SK-N-SH (cell line): ENCODE measurements at regions not wholly inside any gene's neighbourhood (a gene's known extent, or its start where the extent isn't known, plus 50 kb on each side); places are given as distances from the start of the nearest gene placed in this dataset.

Experiments
- CTCF ChIA-PET: fragments of 300-600, 350-600 bp; formaldehyde crosslinking; extraction: SDS; loops from one replicate; lab custom pipeline; 2021; lab: Yijun Ruan, JAX
- POLR2A ChIA-PET: fragments of 350-600 bp; sonication (Branson Sonifier 250); formaldehyde crosslinking; extraction: SDS; loops from one replicate; lab custom pipeline; 2020; ENCODE audit warnings: antibody characterized with exemption, inconsistent platforms; lab: Yijun Ruan, JAX
- DNase-seq: peaks from one replicate; pipeline ENCODE4 v3.0.0; 2012
- H2AFZ ChIP-seq: fragments of 200-600 bp; sonication (generic); 2 replicates; pipeline ENCODE4 v1.8.1; 2016; ENCODE audit warnings: antibody characterized with exemption, mild to moderate bottlenecking, low read depth
- H3F3A ChIP-seq: fragments of 200-600 bp; sonication (generic); replicated peaks from 2 replicates; pipeline ENCODE3; 2016; ENCODE audit warnings: antibody characterized with exemption, mild to moderate bottlenecking; ENCODE audit not compliant: insufficient read depth
- H3K27ac ChIP-seq, 2 experiments: fragments of 200-500 bp in 1 of 2; fragments of 200-600 bp in 1 of 2; sonication (Bioruptor generic) in 1 of 2; sonication (generic), shearing (Covaris generic) in 1 of 2; 2 replicates each; pipeline versions ENCODE4 v1.5.1 to v1.6.1; 2014 to 2016; ENCODE audit warnings: low read depth in 2 of 2, inconsistent platforms in 1 of 2, low read length in 1 of 2, mild to moderate bottlenecking in 1 of 2, mixed read lengths in 1 of 2
- H3K27me3 ChIP-seq: fragments of 200-600 bp; sonication (generic), shearing (Covaris generic); 2 replicates; pipeline ENCODE4 v1.6.1; 2016; ENCODE audit warnings: mixed run types; ENCODE audit not compliant: insufficient read depth
- H3K36me3 ChIP-seq, 2 experiments: fragments of 200-500 bp in 1 of 2; fragments of 200-600 bp in 1 of 2; sonication (Bioruptor generic) in 1 of 2; sonication (generic) in 1 of 2; replicated peaks in 1 of 2; 2 replicates each; pipeline versions ENCODE3 to v1.5.1; 2014 to 2016; ENCODE audit warnings: low read length in 1 of 2, mild to moderate bottlenecking in 1 of 2; ENCODE audit not compliant: insufficient read depth in 2 of 2, control insufficient read depth in 1 of 2
- H3K4me1 ChIP-seq, 2 experiments: fragments of 200-500 bp in 1 of 2; fragments of 200-600 bp in 1 of 2; sonication (Bioruptor generic) in 1 of 2; sonication (generic), shearing (Covaris generic) in 1 of 2; 2 replicates each; pipeline versions ENCODE4 v1.5.1 to v1.6.1; 2014 to 2016; ENCODE audit warnings: low read depth in 1 of 2, low read length in 1 of 2, mixed run types in 1 of 2; ENCODE audit not compliant: insufficient read depth in 2 of 2, control insufficient read depth in 1 of 2
- H3K4me2 ChIP-seq: fragments of 200-600 bp; sonication (generic), shearing (Covaris generic); 2 replicates; pipeline ENCODE4 v1.6.1; 2017; ENCODE audit warnings: mixed run types
- H3K4me3 ChIP-seq, 2 experiments: fragments of 200-500 bp in 1 of 2; fragments of 200-600 bp in 1 of 2; sonication (Bioruptor generic) in 1 of 2; sonication (generic), shearing (Covaris generic) in 1 of 2; 2 replicates each; pipeline versions ENCODE4 v1.5.1 to v1.8.1; 2014 to 2016; ENCODE audit warnings: low read depth in 2 of 2, inconsistent platforms in 1 of 2, low read length in 1 of 2, mild to moderate bottlenecking in 1 of 2, mixed read lengths in 1 of 2, moderate library complexity in 1 of 2
- H3K79me2 ChIP-seq: fragments of 200-600 bp; sonication (generic); 2 replicates; pipeline ENCODE4 v1.8.1; 2017; ENCODE audit warnings: mild to moderate bottlenecking; ENCODE audit not compliant: insufficient read depth
- H3K9ac ChIP-seq: fragments of 200-600 bp; sonication (generic); 2 replicates; pipeline ENCODE4 v1.6.1; 2017; ENCODE audit warnings: mixed run types
- H3K9me2 ChIP-seq: fragments of 200-600 bp; sonication (generic); 2 replicates; pipeline ENCODE4 v1.6.1; 2017; ENCODE audit warnings: mixed run types
- H3K9me3 ChIP-seq: fragments of 200-600 bp; sonication (generic); 2 replicates; pipeline ENCODE4 v1.6.1; 2017; ENCODE audit warnings: mixed run types, mild to moderate bottlenecking, moderate library complexity
- H4K20me1 ChIP-seq: fragments of 200-600 bp; sonication (generic); 2 replicates; pipeline ENCODE4 v1.6.1; 2017; ENCODE audit warnings: mild to moderate bottlenecking, mixed run types; ENCODE audit not compliant: insufficient read depth
- ELF1 ChIP-seq: IDR thresholded peaks from 2 replicates; pipeline ENCODE4 v1.4.0; 2012
- FOSL2 ChIP-seq: IDR thresholded peaks from 2 replicates; pipeline ENCODE4 v1.4.0; 2012; ENCODE audit warnings: low read depth, mild to moderate bottlenecking, moderate library complexity, borderline replicate concordance
- JUND ChIP-seq: IDR thresholded peaks from 2 replicates; pipeline ENCODE4 v1.4.0; 2012
- MEF2A ChIP-seq: IDR thresholded peaks from 2 replicates; pipeline ENCODE4 v1.4.0; 2012; ENCODE audit warnings: low read depth, borderline replicate concordance
- MXI1 ChIP-seq: IDR thresholded peaks from 2 replicates; pipeline ENCODE4 v1.6.1; 2012; ENCODE audit warnings: mild to moderate bottlenecking, low read depth, low read length, improper control_type of control experiment
- RAD21 ChIP-seq: IDR thresholded peaks from 2 replicates; pipeline ENCODE4 v1.6.1; 2012; ENCODE audit warnings: mild to moderate bottlenecking, low read length
- RCOR1 ChIP-seq: fragments of 150-350 bp; IDR thresholded peaks from 2 replicates; pipeline ENCODE4 v1.6.1; 2017; ENCODE audit warnings: antibody characterized with exemption, low read length
- RFX5 ChIP-seq: IDR thresholded peaks from 2 replicates; pipeline ENCODE4 v1.6.1; 2012; ENCODE audit warnings: mild to moderate bottlenecking, improper control_type of control experiment, low read length
- RXRA ChIP-seq: IDR thresholded peaks from 2 replicates; pipeline ENCODE4 v1.4.0; 2012; ENCODE audit warnings: low read depth, mild to moderate bottlenecking, borderline replicate concordance
- SMC3 ChIP-seq: IDR thresholded peaks from 2 replicates; pipeline ENCODE4 v1.6.1; 2012; ENCODE audit warnings: low read depth, low read length, improper control_type of control experiment
- TAF1 ChIP-seq: IDR thresholded peaks from 2 replicates; pipeline ENCODE4 v1.6.1; 2012; ENCODE audit warnings: low read depth, mild to moderate bottlenecking, low read length, moderate library complexity, borderline replicate concordance
- YY1 ChIP-seq: IDR thresholded peaks from 2 replicates; pipeline ENCODE4 v1.4.0; 2012; ENCODE audit warnings: low read depth, mild to moderate bottlenecking
- WGBS: methylation state at CpG from one replicate; pipeline ENCODE4 v1.1.6; 2017; ENCODE audit warnings: low lambda C conversion rate; 5-methylcytosine and 5-hydroxymethylcytosine counted together
- TF ChIP-seq, protein P1 (sequence below): IDR thresholded peaks from 2 replicates; pipeline ENCODE4 v1.6.1; 2012; ENCODE audit warnings: mild to moderate bottlenecking, low read depth, low read length, moderate library complexity
- TF ChIP-seq, protein P2 (sequence below): fragments of 150-350 bp; IDR thresholded peaks from 2 replicates; pipeline ENCODE4 v1.6.1; 2016; ENCODE audit warnings: mild to moderate bottlenecking, low read depth, low read length
- TF ChIP-seq, protein P3 (sequence below): IDR thresholded peaks from 2 replicates; pipeline ENCODE4 v1.4.0; 2012; ENCODE audit warnings: low read depth, borderline replicate concordance
- TF ChIP-seq, protein P4 (sequence below): IDR thresholded peaks from 2 replicates; pipeline ENCODE4 v1.4.0; 2012; ENCODE audit warnings: low read depth, borderline replicate concordance
- TF ChIP-seq, protein P5 (sequence below): fragments of 150-350 bp; IDR thresholded peaks from 2 replicates; pipeline ENCODE4 v1.6.1; 2017; ENCODE audit warnings: antibody characterized with exemption, low read length, low read depth, borderline replicate concordance

DNA sequence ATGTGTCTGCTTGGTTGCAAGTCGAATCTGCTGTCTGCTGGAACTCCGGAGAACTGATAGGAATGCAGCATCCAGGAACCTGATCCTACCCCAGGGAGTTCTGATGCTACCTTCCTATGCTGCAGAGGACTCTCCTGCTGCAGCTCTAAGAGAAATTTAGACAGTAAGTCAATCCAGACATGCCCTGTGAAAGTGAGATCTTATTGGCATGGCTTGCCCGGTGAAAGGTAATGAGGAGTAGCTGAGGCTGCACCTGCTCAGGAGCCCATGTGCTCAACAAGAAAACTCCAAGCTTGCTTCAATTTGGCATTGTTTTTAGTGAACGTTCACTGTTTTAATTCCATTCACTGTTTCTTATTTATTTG is 217.3 kb upstream of the SERP2 start (continued):
- TF ChIP-seq YY1 (no peak), SMC3 (no peak), RCOR1 (no peak), TAF1 (no peak)
- TF ChIP-seq, protein P1, sequence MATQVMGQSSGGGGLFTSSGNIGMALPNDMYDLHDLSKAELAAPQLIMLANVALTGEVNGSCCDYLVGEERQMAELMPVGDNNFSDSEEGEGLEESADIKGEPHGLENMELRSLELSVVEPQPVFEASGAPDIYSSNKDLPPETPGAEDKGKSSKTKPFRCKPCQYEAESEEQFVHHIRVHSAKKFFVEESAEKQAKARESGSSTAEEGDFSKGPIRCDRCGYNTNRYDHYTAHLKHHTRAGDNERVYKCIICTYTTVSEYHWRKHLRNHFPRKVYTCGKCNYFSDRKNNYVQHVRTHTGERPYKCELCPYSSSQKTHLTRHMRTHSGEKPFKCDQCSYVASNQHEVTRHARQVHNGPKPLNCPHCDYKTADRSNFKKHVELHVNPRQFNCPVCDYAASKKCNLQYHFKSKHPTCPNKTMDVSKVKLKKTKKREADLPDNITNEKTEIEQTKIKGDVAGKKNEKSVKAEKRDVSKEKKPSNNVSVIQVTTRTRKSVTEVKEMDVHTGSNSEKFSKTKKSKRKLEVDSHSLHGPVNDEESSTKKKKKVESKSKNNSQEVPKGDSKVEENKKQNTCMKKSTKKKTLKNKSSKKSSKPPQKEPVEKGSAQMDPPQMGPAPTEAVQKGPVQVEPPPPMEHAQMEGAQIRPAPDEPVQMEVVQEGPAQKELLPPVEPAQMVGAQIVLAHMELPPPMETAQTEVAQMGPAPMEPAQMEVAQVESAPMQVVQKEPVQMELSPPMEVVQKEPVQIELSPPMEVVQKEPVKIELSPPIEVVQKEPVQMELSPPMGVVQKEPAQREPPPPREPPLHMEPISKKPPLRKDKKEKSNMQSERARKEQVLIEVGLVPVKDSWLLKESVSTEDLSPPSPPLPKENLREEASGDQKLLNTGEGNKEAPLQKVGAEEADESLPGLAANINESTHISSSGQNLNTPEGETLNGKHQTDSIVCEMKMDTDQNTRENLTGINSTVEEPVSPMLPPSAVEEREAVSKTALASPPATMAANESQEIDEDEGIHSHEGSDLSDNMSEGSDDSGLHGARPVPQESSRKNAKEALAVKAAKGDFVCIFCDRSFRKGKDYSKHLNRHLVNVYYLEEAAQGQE, result no peak

DNA sequence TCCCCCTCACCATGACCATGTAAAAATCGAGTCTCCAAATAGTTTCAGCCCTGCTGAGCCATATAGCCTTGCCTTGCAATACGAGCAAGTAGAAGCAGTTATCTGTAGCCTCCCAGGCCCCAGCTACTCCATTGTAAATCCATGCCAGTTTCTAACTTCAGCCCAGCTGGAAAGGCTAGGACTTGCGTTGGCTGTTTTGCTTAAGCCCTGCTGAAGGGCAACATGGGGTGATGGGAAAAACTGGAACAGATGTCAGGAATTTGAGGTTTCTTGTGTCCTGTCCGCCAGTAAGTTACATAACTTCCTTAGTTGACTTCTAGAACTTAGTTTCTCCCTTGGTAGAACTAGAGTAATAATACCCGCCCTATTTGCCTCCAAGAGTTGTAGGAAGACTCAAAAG is 216.0 kb upstream of the SERP2 start:
- DNase-seq, result no peak
- H2AFZ ChIP-seq, result no peak overlapping the region
- TF ChIP-seq, protein P2, sequence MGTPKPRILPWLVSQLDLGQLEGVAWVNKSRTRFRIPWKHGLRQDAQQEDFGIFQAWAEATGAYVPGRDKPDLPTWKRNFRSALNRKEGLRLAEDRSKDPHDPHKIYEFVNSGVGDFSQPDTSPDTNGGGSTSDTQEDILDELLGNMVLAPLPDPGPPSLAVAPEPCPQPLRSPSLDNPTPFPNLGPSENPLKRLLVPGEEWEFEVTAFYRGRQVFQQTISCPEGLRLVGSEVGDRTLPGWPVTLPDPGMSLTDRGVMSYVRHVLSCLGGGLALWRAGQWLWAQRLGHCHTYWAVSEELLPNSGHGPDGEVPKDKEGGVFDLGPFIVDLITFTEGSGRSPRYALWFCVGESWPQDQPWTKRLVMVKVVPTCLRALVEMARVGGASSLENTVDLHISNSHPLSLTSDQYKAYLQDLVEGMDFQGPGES, result no peak
- TF ChIP-seq ELF1, result no peak
- no peak for TF ChIP-seq JUND
- TF ChIP-seq, protein P3, sequence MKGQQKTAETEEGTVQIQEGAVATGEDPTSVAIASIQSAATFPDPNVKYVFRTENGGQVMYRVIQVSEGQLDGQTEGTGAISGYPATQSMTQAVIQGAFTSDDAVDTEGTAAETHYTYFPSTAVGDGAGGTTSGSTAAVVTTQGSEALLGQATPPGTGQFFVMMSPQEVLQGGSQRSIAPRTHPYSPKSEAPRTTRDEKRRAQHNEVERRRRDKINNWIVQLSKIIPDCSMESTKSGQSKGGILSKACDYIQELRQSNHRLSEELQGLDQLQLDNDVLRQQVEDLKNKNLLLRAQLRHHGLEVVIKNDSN, result no peak
- TF ChIP-seq MEF2A, result no peak
- TF ChIP-seq RFX5, result no peak

DNA sequence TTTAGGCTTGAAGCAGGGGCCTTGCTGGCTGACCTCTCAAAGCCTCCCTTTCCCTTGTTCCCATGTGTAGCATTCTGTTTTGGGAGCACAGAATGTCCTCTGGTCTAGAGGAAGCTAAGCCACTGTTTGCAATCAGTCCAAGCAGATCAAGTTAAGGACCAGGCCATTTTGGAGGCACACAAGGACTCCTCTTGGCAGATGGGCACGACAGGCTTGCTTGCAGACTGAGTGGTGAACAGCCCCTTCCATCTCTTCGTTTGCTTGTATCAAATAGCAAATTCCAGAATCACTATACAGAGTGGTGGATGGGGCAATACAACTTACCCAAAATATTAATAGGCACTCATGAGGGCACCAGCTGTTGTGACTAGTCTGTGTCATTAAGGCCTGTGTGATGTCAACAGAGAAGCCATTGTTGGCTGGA is 215.5 kb upstream of the SERP2 start:
- no peak overlapping the region for H3K4me2 ChIP-seq
- no peaks in the 10 kb centered on the region; a peak in 1 of 4 replicates for H3K4me1 ChIP-seq
- no peaks in the 10 kb centered on the region; the same call in 1 of the 2 replicates for H3K27me3 ChIP-seq
- H3F3A ChIP-seq, result no peaks in the 10 kb centered on the region
- TF ChIP-seq RCOR1, result no peak
- TF ChIP-seq FOSL2, result no peak
- no peak for TF ChIP-seq SMC3
- TF ChIP-seq, protein P4, sequence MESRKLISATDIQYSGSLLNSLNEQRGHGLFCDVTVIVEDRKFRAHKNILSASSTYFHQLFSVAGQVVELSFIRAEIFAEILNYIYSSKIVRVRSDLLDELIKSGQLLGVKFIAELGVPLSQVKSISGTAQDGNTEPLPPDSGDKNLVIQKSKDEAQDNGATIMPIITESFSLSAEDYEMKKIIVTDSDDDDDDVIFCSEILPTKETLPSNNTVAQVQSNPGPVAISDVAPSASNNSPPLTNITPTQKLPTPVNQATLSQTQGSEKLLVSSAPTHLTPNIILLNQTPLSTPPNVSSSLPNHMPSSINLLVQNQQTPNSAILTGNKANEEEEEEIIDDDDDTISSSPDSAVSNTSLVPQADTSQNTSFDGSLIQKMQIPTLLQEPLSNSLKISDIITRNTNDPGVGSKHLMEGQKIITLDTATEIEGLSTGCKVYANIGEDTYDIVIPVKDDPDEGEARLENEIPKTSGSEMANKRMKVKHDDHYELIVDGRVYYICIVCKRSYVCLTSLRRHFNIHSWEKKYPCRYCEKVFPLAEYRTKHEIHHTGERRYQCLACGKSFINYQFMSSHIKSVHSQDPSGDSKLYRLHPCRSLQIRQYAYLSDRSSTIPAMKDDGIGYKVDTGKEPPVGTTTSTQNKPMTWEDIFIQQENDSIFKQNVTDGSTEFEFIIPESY, result no peak
- no peak for TF ChIP-seq RXRA
- no peak for TF ChIP-seq MXI1
- TF ChIP-seq ELF1, result no peak
- no peak for TF ChIP-seq RAD21
- TF ChIP-seq, protein P5, sequence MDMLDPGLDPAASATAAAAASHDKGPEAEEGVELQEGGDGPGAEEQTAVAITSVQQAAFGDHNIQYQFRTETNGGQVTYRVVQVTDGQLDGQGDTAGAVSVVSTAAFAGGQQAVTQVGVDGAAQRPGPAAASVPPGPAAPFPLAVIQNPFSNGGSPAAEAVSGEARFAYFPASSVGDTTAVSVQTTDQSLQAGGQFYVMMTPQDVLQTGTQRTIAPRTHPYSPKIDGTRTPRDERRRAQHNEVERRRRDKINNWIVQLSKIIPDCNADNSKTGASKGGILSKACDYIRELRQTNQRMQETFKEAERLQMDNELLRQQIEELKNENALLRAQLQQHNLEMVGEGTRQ, result no peak
- no peak overlapping the region for H3K27ac ChIP-seq
- POLR2A ChIA-PET, result no interaction called here
- no peaks in the 10 kb centered on the region for H3K9me2 ChIP-seq
- H3K9me3 ChIP-seq, result no peaks in the 10 kb centered on the region
- H4K20me1 ChIP-seq, result no peaks in the 10 kb centered on the region
- no peak for DNase-seq
- H3K4me3 ChIP-seq, result no peak overlapping the region
- WGBS, result 50% methylated on average over 2 of the region's 2 CpGs
- H2AFZ ChIP-seq, result no peak overlapping the region
- CTCF ChIA-PET, result no interaction called here
- no peak overlapping the region for H3K9ac ChIP-seq
- no peaks in the 10 kb centered on the region for H3K79me2 ChIP-seq
- H3K36me3 ChIP-seq, result no peaks in the 10 kb centered on the region

More for the DNA sequence above, 216.0 kb upstream of the SERP2 start:
- Histone ChIP-seq H3K9ac (no peak overlapping the region), H3K4me2 (no peak overlapping the region), H3K4me1 (no peaks in the 10 kb centered on the region; a peak in 1 of 4 replicates), H3K4me3 (no peak overlapping the region), H3K27me3 (no peaks in the 10 kb centered on the region; the same call in 1 of the 2 replicates), H3K9me2 (no peaks in the 10 kb centered on the region), H4K20me1 (no peaks in the 10 kb centered on the region), H3K79me2 (no peaks in the 10 kb centered on the region), H3K9me3 (no peaks in the 10 kb centered on the region), H3F3A (no peaks in the 10 kb centered on the region), H3K36me3 (no peaks in the 10 kb centered on the region), H3K27ac (no peak overlapping the region)
- WGBS, result 66% methylated on average over 5 of the region's 5 CpGs
- ChIA-PET POLR2A (no interaction called here), CTCF (no interaction called here)
